ENCODE measurements at regions not wholly inside any gene's neighbourhood (a gene's known extent, or its start where the extent isn't known, plus 50 kb on each side); places are given as distances from the start of the nearest gene placed in this dataset.
"Not testable (repeated sequence)": the region's sequence is repeated elsewhere in the genome, so short reads cannot be mapped to it uniquely, and the experiment has no call there.

DNA sequence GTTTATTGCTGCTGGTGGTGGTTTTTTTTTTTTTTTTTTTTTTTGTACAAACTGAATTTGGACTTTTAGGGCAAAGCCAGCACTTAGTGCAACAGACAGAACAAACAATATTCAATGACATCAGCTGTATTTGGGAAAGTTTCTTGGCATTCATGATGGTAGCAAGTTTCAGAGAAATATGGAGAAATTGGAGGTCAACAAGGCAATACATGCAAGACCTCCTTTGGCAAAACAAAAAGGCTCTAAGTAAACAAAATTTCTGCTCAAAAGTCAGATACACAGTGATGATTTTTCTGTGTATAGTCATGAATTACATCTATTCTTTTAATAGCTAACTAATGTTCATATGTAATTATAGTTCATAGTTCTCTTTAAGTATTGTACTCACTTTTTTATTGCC, 612.5 kb upstream of the LUZP2 start:
- DNase-seq = no peak

DNA sequence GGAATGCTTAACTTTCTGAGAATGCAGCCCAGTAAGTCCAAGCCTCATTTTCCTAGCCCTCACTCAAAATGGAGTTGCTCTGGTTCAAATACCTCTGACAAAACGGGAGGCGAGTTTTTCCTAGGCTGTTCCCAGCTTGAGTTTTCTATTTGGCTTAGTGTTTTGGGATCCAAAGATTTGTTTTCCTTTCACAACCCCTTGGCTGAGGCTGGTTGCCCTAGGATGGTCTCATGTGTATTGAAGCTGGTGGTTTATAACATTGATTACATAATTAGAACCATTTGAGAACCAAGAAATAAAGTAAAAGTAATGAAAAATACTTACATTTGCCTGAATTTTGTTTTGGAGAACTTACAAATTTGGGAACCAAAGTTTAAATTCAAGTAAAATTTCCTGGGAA, 611.1 kb upstream of the LUZP2 start:
- no peak for DNase-seq

DNA sequence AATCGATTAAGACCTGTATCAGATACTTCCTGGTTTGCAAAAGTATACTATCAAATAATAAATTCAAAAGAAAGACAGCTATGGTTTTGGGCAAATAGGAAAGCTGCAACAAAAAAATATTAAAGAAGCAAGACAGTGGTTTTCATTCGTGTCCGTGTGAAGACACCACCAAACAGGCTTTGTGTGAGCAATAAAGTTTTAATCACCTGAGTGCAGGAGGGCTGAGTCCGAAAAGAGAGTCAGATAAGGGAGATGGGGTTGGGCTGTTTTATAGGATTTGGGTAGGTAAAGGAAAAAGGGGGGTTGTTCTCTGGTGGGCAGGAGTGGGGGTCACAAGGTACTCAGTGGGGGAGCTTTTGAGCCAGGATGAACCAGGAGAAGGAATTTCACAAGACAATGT, 609.7 kb upstream of the LUZP2 start:
- not testable (repeated sequence) for DNase-seq

DNA sequence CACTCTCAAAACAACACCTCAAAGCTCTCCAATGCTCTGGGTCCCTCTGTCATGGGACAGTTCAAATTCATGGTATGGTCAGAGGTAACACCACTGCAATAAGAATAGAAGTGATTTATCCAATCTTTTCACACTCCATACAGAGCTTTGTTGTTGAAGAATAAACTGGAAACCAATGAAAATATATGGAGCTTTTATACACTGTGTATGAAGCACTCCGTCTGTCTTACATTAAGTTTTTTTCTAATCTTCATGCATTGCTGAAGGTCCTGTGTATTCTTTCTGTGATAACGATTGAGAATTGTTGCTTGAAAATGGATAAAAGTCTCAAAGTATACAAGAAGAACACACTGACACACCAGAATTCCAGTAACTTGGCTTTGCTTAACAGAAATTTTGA, 603.7 kb upstream of the LUZP2 start:
- no peak for DNase-seq

DNA sequence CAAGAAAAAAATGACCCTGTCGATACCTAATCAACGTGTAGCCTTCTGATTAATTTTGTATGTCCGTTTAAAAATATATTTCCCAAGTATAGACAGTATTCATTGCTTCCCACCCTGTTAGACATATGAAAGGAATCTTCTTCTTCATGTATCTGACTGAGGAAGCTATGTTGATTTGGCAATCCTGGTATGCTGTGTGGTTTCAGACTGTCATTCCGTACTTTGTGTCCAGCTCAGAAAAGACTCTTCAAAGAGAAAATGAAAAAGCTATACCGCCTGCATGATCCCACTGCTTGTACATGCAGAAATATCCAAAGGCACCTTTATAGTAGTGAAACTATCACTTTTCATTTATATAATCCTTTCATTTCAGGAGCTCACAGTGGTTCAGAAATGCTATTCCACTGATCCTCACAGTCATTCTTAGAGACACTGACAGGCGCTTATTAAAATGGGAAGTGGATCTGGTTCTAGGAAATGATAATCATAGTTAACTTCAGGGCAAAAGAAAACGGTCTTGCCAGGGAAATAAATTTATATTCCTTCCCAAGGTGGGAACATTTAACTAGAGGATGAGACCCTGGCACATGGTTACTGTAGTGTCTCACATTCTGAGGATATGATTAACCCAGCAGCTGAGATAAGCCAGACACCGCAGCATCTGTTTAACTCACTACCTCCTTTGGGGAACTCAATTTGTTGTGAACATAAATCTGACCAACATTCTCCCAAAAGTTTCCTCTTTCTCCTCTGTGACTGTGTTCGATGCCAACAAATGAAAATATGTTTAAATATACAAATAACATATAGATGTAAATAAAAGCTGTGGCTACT, 599.2 kb upstream of the LUZP2 start:
- no peak for DNase-seq

DNA sequence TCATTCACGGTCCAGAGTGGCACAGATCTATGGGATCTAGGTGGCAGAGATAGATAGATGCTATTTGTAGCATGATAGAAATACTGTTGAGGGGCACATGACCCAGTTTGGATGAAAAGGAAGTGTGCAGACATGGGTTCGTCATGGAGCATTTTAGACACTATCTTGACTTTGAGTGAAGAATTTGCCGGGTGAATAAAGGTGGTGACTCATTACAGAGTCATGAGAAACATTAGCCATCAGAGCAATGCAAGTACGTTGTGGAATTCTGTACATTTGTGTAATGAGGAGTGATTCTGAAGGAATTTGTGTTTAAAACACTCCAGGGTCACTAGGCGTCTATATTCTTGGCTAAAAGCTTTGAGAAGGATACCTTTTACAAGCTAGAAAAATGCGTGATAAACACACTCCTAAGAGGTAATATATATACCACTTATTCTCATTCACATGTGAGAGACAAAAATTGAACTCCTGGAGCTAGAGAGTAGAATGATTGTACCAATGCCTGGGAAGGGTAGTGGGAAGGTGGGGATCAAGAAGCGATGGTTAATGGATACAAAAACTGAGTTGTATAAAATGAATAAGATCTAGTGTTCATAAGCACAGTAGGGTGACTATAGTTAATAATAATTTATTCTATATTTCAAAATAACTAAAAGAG, 593.7 kb upstream of the LUZP2 start:
- no peak for DNase-seq

DNA sequence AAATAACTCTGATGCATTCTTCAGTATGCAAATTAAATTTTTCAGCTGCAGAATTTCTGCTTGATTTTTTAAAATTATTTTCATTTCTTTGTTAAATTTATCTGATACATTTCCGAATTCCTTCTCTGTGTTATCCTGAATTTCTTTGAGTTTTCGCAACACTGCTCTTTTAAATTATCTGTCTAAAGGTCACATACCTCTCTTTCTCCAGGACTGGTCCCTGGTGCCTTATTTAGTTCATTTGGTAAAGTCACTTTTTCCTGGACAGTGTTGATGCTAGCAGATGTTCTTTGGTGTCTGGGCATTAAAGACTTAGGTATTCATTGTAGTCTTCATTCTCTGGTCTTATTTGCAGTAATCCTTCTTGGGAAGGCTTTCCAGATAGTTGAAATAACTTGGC, 577.4 kb upstream of the LUZP2 start:
- no peak for DNase-seq

DNA sequence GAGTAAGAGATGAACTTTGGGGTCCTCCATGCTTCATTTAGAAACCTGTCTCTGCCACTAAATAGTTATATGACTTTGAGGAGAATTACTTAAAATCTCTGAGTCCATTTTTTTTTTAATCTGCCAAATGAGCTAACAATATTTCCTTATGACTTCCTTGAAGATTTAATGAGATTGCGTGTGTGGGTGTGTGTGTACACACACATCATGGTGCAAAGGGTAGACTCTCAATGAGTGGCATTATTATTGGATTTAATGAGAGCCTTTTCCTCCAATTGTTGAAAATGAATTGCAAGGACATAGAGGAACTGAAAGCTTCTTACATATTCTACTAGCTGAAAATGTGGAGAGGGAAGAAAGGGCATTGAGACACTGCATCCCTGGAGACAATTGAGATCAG, 573.5 kb upstream of the LUZP2 start:
- no peak for DNase-seq

DNA sequence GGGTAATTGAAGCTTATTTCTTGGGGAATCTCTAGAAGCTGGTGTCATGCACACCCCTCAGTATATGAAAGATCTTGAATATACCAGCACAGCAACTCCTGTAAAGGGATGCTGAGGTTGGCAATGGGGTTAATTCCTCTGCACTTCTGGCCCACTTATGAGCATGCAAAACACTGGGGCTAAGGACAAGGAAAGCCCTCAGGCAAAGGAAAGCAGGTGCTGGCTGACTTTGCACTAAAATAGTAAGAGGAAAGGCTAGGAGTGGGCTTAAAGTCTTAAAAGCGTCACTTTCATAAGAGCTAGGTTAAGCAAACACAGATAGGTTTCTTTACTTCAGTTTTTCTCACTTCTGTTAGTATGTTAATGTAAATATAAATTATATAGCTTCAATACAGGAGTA, 572.6 kb upstream of the LUZP2 start:
- no peak for DNase-seq

DNA sequence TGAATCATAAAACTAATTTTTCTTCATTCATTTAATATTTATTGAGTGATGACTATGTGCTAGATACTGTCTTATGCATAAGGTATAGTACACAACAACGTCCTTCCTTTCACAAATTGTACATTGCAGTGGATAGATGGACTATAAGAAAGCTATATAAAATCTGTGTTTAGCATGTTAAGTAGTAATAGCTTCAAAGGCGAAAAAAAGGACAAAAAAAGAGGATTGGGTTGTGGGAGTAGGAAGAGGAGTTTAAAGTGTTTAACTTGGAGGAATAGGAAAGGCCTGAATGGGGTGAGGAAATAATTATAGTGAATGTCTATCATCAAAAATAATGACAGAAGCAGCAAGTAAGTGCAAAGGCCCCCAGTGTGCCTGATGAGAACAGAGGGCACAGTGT, 565.4 kb upstream of the LUZP2 start:
- no peak for DNase-seq

DNA sequence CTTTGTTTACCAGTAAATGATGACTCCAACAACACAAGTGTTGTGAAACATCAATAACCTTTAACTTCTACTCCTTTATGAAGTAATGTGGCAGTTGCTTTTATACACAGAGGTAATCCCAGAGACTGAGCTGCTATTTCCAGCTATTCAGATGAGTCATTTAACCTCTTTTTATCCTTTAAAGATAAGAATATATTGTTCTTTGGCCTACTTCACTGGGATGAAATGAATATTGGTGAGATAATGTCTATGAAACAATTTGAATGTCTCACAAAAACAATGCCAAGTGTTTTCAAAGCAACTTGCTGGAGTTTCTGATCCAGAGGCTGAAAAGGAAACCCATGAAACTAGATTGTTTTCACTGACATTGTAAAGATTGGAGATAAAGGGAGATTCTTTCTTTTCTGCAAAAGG, 564.4 kb upstream of the LUZP2 start:
- no peak for DNase-seq

DNA sequence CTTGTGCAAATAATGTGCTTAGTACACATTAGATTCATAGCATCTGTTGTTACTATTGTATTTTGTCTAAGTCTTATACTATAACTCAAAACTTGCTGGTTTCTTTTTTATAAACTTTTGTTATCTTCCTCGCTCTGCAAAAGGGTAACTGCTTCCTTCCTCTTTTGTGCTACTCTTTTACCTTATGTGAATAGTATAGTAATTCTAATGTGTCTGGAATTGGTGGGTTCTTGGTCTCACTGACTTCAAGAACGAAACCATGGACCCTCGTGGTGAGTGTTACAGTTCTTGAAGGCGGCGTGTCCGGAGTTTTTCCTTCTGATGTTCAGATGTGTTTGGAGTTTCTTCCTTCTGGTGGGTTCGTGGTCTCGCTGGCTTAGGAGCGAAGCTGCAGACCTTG, 563.1 kb upstream of the LUZP2 start:
- no peak for DNase-seq

DNA sequence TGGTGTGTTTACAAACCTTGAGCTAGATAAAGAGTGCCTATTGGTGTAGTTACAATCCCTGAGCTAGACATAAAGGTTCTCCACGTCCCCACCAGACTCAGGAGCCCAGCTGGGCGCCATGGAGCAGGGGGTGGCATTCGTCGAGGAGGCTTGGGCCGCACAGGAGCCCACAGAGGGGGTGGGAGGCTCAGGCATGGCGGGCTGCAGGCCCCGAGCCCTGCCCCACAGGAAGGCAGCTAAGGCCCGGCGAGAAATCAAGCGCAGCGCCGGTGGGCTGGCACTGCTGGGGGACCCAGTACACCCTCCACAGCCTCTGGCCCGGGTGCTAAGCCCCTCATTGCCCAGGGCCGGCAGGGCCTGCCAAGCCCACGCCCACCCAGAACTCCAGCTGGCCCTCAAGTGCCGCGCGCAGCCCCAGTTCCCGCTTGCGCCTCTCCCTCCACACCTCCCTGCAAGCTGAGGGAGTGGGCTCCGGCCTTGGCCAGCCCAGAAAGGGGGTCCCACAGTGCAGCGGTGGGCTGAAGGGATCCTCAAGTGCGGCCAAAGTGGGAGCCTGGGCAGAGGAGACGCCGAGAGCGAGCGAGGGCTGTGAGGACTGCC, 562.1 kb upstream of the LUZP2 start:
- DNase-seq = not testable (repeated sequence)

DNA sequence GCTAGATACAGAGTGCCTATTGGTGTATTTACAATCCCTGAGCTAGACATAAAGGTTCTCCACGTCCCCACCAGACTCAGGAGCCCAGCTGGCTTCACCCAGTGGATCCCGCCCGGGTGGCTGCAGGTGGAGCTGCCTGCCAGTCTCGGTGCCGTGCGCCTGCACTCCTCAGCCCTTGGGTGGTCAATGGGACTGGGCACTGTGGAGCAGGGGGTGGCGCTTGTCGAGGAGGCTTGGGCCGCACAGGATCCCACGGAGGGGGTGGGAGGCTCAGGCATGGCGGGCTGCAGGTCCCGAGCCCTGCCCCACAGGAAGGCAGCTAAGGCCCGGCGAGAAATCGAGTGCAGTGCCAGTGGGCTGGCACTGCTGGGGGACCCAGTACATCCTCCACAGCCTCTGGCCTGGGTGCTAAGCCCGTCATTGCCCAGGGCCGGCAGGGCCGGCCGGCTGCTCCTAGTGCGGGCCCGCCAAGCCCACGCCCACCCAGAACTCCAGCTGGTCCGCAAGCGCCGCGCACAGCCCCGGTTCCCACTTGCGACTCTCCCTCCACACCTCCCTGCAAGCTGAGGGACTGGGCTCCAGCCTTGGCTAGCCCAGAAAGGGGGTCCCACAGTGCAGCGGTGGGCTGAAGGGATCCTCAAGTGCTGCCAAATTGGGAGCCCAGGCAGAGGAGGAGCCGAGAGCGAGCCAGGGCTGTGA, 554.6 kb upstream of the LUZP2 start:
- not testable (repeated sequence) for DNase-seq

DNA sequence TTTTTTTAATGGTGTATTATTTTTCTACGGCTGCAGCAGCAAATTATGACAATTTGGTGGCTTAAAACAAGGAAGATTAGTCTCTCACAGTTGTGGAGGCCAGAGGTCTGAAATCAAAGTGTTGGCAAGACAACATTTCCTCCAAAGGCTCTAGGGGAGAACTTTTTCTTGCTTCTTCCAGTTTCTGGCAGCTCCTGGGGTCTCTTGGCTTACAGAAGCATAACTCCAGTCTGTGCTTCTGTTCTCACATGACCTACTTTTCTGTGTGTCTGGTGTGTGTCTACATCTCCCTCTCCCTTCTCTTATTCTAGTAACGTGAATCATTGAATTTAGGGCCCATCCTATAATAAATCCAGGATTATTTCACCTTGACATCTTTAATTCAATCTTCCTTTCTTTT, 551.9 kb upstream of the LUZP2 start:
- DNase-seq = no peak

DNA sequence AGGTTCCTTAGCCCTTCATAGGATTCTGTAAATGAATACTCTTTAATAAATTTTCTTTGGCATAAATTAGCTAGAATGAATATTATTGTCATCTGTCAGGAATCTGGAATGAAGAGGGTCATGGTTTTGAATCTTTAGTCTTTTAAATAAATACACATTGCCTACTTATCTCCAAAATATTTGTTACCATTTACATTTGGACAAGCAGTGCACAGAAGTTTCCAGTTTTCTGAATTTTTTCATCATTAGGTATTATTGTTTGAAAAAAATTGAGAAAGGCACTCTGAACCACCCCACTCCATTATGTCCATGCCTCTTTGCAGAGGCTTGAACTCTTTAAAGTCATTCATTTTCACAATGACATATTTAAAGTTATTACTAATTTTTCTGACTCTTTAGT, 549.0 kb upstream of the LUZP2 start:
- no peak for DNase-seq

DNA sequence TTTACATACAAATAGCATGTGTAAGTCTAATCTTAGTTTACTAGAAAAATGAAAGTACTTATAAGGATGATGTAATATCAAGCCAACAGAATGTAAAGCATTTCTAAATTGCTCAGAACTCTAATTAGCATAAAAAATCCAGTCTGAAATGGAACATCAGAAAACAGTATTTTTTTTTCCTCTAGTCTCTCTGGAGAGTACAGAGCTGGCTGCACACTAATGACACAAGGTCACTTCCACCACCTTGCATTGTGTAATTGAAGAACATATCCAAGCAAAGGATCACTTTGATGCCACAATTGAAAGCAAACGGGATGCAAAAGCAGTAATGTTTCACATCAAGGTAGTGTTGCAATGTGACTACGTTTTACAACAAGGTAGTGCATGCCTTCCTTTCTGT, 548.0 kb upstream of the LUZP2 start:
- DNase-seq = no peak

DNA sequence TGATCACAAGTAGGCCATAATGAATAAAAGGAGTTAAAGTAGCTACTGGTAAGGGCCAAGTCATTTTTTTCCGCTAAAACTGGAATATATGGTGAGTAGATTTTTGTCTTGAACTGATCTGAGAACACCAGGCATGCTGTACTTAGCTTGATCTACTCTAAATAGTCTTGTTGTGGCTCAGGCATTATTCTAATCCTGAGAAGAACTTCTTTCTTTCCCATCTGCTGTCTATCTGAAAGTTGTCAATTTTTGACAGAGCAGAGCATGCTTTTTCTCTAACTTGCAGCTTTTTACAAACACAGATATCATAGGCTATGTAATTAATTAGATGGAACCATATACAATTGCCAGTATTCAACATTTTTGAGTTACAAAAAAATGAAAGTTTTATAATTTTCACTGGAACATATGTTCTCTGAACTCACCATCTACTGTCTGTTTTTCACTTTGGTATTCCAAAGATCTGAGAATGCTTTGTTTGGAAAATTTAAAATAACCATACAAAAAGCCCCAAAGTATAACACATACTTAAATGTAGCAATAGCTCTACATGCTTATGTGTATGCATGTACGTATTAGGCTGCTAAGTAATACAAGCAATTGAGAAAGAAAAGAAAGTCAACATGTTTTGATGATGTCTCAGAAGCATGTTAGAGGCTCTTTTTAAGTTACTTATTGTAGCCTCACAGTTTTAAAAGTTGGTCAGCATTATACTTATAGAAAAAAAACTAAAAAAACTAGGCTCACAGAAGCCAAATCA, 542.7 kb upstream of the LUZP2 start:
- DNase-seq = no peak

DNA sequence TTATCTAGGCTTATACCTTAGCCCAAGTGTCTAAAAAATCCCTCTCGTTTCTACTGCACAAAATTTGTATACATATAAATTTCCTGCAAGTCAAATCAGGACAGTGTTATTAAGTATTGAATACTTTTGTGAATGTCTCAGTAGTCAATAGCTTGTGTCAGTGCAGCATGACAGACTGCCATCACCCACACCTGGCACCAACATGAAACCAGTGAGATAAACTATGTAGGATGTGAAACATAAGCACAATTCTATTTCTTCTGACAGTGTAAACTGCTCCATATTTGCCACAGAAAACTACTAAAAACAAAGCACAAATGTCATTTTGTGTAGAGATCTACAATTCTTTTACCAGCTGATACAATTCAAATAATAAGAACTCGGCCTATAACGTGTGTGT, 542.1 kb upstream of the LUZP2 start:
- DNase-seq = no peak

DNA sequence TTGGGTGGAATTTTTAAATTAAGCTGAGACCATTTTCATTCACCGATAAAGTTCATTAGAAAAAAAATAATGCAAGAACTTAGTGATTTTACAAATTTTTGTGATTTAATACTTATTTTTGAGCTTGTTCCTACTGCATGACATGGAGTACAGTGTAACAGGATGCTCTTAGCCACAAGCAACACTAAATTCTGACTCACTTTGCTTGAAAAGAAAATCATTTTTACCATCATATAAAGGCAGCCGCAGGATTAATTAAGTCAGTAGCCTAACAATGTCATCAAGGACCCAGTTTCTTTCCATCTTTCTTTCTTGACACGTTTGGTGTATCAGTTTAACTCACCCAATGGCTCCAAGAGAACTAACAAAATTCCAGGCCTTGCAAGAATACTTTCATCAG, 540.3 kb upstream of the LUZP2 start:
- no peak for DNase-seq

DNA sequence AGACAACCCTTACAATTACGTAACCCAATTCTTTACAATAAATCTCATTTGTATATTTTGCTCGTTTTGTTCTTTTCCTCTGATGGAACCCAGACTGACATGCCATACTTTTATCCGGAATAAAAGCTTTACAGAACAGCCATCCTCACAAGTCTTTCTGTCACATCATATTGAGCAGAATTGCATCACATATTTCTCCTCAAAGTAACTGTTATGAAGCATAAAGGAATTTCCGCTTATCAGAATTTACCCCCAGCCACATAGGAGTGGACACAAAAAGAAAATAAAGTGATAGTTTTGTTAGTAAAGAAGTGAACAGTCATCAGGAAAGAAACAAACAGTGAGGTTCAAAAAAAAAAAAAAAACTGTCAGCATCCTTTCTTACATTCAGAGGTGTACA, 539.5 kb upstream of the LUZP2 start:
- DNase-seq = peak; percentile 22

DNA sequence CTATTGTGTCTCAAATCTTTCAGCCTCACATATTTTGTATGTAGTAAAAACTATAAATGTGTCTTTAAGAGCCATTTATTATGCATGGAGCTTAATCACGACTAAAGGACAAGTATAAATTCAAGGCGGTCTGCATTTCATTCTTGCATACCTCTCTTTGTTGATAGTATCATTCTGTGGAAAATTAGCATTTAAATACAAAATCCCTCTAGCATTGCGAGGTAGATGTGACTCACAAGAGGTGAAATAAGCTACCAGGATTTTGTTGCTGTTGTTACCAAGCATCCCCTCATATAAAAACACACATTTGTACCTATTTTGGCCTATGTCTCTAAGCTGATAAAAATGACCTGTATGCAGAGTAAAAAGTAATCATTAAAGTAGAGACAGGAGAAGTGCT, 537.4 kb upstream of the LUZP2 start:
- no peak for DNase-seq

All from retina (tissue), 1 donor.